H9 (cell line): ENCODE measurements at regions not wholly inside any gene's neighbourhood (a gene's known extent, or its start where the extent isn't known, plus 50 kb on each side); places are given as distances from the start of the nearest gene placed in this dataset.

ENCODE experiments used
- DNase-seq: peaks from one replicate; pipeline ENCODE4 v3.0.0-alpha.2; 2017
- H2AFZ ChIP-seq: one replicate; pipeline ENCODE4 v1.6.1; 2013; ENCODE audit warnings: mild to moderate bottlenecking, low read length, control low read depth, moderate library complexity
- H2AK5ac ChIP-seq: 2 replicates; pipeline ENCODE4 v1.6.1; 2013; ENCODE audit warnings: low read length, control low read depth, mixed read lengths; ENCODE audit not compliant: insufficient read length
- H2BK120ac ChIP-seq: one replicate; pipeline ENCODE4 v1.6.1; 2013; ENCODE audit warnings: low read depth, mild to moderate bottlenecking, low read length, control low read depth, inconsistent platforms; ENCODE audit not compliant: poor library complexity, severe bottlenecking
- H2BK12ac ChIP-seq: 2 replicates; pipeline ENCODE4 v1.6.1; 2013; ENCODE audit warnings: low read length, control low read depth, mixed read lengths, low read depth; ENCODE audit not compliant: insufficient read length
- H2BK15ac ChIP-seq: 2 replicates; pipeline ENCODE4 v1.6.1; 2013; ENCODE audit warnings: low read depth, low read length, control low read depth
- H2BK20ac ChIP-seq: one replicate; pipeline ENCODE4 v1.6.1; 2013; ENCODE audit warnings: low read depth, mild to moderate bottlenecking, low read length, control low read depth, inconsistent platforms; ENCODE audit not compliant: poor library complexity, severe bottlenecking
- H2BK5ac ChIP-seq: 2 replicates; pipeline ENCODE4 v1.6.1; 2013; ENCODE audit warnings: low read length, control low read depth, mixed read lengths; ENCODE audit not compliant: insufficient read length
- H3K14ac ChIP-seq: 2 replicates; pipeline ENCODE4 v1.6.1; 2013; ENCODE audit warnings: low read length, control low read depth; ENCODE audit not compliant: insufficient read depth
- H3K18ac ChIP-seq: 2 replicates; pipeline ENCODE4 v1.6.1; 2013; ENCODE audit warnings: low read depth, mild to moderate bottlenecking, mixed read lengths, low read length, control low read depth; ENCODE audit not compliant: insufficient read length
- H3K23ac ChIP-seq: 2 replicates; pipeline ENCODE4 v1.6.1; 2013; ENCODE audit warnings: low read length, control low read depth, mixed read lengths, low read depth; ENCODE audit not compliant: insufficient read length
- H3K23me2 ChIP-seq: 2 replicates; pipeline ENCODE4 v1.6.1; 2013; ENCODE audit warnings: low read depth, mild to moderate bottlenecking, mixed read lengths, low read length, control low read depth; ENCODE audit not compliant: insufficient read length, poor library complexity, severe bottlenecking
- H3K27ac ChIP-seq: 2 replicates; pipeline ENCODE4 v1.5.1; 2013; ENCODE audit warnings: low read length, control low read depth, mixed read lengths, low read depth; ENCODE audit not compliant: insufficient read length
- H3K27me3 ChIP-seq: 2 replicates; pipeline ENCODE4 v1.6.1; 2013; ENCODE audit warnings: low read length, control low read depth, inconsistent platforms; ENCODE audit not compliant: insufficient read depth
- H3K4ac ChIP-seq: 2 replicates; pipeline ENCODE4 v1.6.1; 2013; ENCODE audit warnings: low read depth, mild to moderate bottlenecking, control low read depth, inconsistent platforms, low read length, moderate library complexity
- H3K4me1 ChIP-seq: 2 replicates; pipeline ENCODE4 v1.6.1; 2013; ENCODE audit warnings: low read length, control low read depth, inconsistent platforms; ENCODE audit not compliant: insufficient read depth
- H3K4me2 ChIP-seq: 2 replicates; pipeline ENCODE4 v1.6.1; 2013; ENCODE audit warnings: low read length, control low read depth, mixed read lengths; ENCODE audit not compliant: insufficient read length, insufficient read depth
- H3K56ac ChIP-seq: 2 replicates; pipeline ENCODE4 v1.6.1; 2013; ENCODE audit warnings: low read depth, mild to moderate bottlenecking, mixed read lengths, low read length, control low read depth; ENCODE audit not compliant: insufficient read length
- H3K79me1 ChIP-seq: 2 replicates; pipeline ENCODE4 v1.6.1; 2013; ENCODE audit warnings: low read depth, mild to moderate bottlenecking, moderate library complexity, low read length, control low read depth, inconsistent platforms; ENCODE audit not compliant: insufficient read depth, poor library complexity, severe bottlenecking
- H3K79me2 ChIP-seq: 2 replicates; pipeline ENCODE4 v1.6.1; 2013; ENCODE audit warnings: low read length, control low read depth, inconsistent platforms; ENCODE audit not compliant: insufficient read depth
- H3K9ac ChIP-seq: 2 replicates; pipeline ENCODE4 v1.6.1; 2013; ENCODE audit warnings: low read length, control low read depth, mixed read lengths; ENCODE audit not compliant: insufficient read length; ENCODE audit errors: extremely low read depth
- H3K9me3 ChIP-seq: one replicate; pipeline ENCODE4 v1.6.1; 2013; ENCODE audit warnings: low read depth, low read length, inconsistent platforms; ENCODE audit not compliant: control insufficient read depth
- H3T11ph ChIP-seq: one replicate; pipeline ENCODE4 v1.6.1; 2013; ENCODE audit warnings: mild to moderate bottlenecking, low read length, control low read depth, inconsistent platforms
- H4K20me1 ChIP-seq: one replicate; pipeline ENCODE4 v1.6.1; 2013; ENCODE audit not compliant: control insufficient read depth, insufficient read length, insufficient read depth
- H4K5ac ChIP-seq: 2 replicates; pipeline ENCODE4 v1.6.1; 2013; ENCODE audit warnings: low read depth, mild to moderate bottlenecking, mixed read lengths, low read length, control low read depth; ENCODE audit not compliant: insufficient read length
- H4K8ac ChIP-seq: replicated peaks from 2 replicates; pipeline ENCODE4 v1.6.1; 2013; ENCODE audit warnings: low read length, control low read depth, mixed read lengths, low read depth; ENCODE audit not compliant: insufficient read length
- H4K91ac ChIP-seq: 2 replicates; pipeline ENCODE4 v1.6.1; 2013; ENCODE audit warnings: low read depth, mild to moderate bottlenecking, moderate library complexity, mixed read lengths, low read length, control low read depth; ENCODE audit not compliant: insufficient read length
- H3K27ac Mint-ChIP-seq, 3 experiments: 2 replicates in 2 of 3; 3 replicates in 1 of 3; pipeline ENCODE4 v1.8.0; 2020 to 2021; ENCODE audit warnings: mixed read lengths in 3 of 3, mild to moderate bottlenecking in 1 of 3, moderate library complexity in 1 of 3
- H3K27me3 Mint-ChIP-seq: 2 replicates; pipeline ENCODE4 v1.8.0; 2021; ENCODE audit warnings: low read depth, mild to moderate bottlenecking, moderate library complexity, mixed read lengths
- H3K36me3 Mint-ChIP-seq, 3 experiments: 2 replicates in 2 of 3; 3 replicates in 1 of 3; pipeline ENCODE4 v1.8.0; 2020 to 2021; ENCODE audit warnings: low read depth in 3 of 3, mixed read lengths in 3 of 3; ENCODE audit not compliant: insufficient read depth in 1 of 3
- H3K4me1 Mint-ChIP-seq, 2 experiments: 2 replicates each; pipeline ENCODE4 v1.8.0; 2020; ENCODE audit warnings: mixed read lengths in 2 of 2
- H3K4me3 Mint-ChIP-seq, 2 experiments: 2 replicates in 1 of 2; 3 replicates in 1 of 2; pipeline ENCODE4 v1.8.0; 2020 to 2021; ENCODE audit warnings: mild to moderate bottlenecking in 2 of 2, mixed read lengths in 2 of 2, moderate library complexity in 1 of 2
- H3K9me3 Mint-ChIP-seq, 2 experiments: 2 replicates in 1 of 2; 3 replicates in 1 of 2; pipeline ENCODE4 v1.8.0; 2020; ENCODE audit warnings: mild to moderate bottlenecking in 2 of 2, mixed read lengths in 2 of 2, moderate library complexity in 1 of 2
- WGBS: extraction: QIAGEN DNeasy Blood & Tissue Kit; methylation state at CpG from one replicate; pipeline ENCODE4 v1.1.7; 2013; ENCODE audit warnings: missing lambda C conversion rate, low lambda C conversion rate, mixed read lengths; ENCODE audit not compliant: insufficient read length; ENCODE audit errors: extremely low coverage; 5-methylcytosine and 5-hydroxymethylcytosine counted together
- TF ChIP-seq, protein P1 (sequence below): fragments of 200-600 bp; sonication (generic); conservative IDR thresholded peaks from 3 replicates; pipeline ENCODE4 v1.8.0; 2021; ENCODE audit warnings: antibody characterized with exemption, mild to moderate bottlenecking

DNA sequence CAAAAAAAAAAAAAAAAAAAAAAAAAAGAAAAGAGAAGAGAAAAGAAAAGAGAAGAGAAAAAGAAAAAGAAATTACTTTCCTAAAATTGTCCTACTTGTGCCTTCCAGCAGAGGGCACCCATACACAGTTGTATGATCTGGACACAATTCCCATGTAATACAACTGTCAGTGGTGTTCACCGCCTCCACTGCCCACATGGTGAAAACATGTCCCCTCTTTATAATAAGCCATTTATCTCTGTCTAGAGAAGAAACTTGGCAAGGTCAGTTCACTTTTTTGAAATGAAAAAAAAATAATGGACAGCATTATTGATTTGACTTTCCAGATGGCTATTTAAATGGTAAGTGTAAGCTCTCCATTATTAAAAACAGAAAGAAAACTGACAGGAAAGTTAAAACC, 459.4 kb downstream of the GBE1 start:
- Histone ChIP-seq H3K18ac (no peak overlapping the region), H4K20me1 (no peaks in the 10 kb centered on the region), H3K27me3 (no peaks in the 10 kb centered on the region), H4K91ac (no peak overlapping the region), H2BK5ac (no peak overlapping the region), H2BK120ac (no peak overlapping the region), H3K4ac (no peak overlapping the region), H3K4me1 (no peaks in the 10 kb centered on the region; the same call in 1 of the 2 replicates), H3K14ac (no peak overlapping the region), H3K56ac (no peak overlapping the region), H2BK20ac (no peak overlapping the region), H2BK15ac (no peak overlapping the region), H3K23ac (no peak overlapping the region), H3K4me2 (no peak overlapping the region), H2AK5ac (no peak overlapping the region), H2BK12ac (no peak overlapping the region), H3T11ph (no peak overlapping the region), H3K27ac (no peak overlapping the region), H4K5ac (no peak overlapping the region), H3K9ac (no peak overlapping the region), H2AFZ (no peak overlapping the region), H3K9me3 (no peaks in the 10 kb centered on the region), H3K23me2 (no peaks in the 10 kb centered on the region), H4K8ac (no peak overlapping the region), H3K79me1 (no peaks in the 10 kb centered on the region), H3K79me2 (no peaks in the 10 kb centered on the region)
- Mint-ChIP-seq H3K27me3 (no peaks in the 10 kb centered on the region), H3K36me3 (no peaks in the 10 kb centered on the region), H3K27ac (no peak overlapping the region), H3K4me1 (no peaks in the 10 kb centered on the region), H3K4me3 (no peak overlapping the region), H3K9me3 (no peaks in the 10 kb centered on the region)
- TF ChIP-seq, protein P1, sequence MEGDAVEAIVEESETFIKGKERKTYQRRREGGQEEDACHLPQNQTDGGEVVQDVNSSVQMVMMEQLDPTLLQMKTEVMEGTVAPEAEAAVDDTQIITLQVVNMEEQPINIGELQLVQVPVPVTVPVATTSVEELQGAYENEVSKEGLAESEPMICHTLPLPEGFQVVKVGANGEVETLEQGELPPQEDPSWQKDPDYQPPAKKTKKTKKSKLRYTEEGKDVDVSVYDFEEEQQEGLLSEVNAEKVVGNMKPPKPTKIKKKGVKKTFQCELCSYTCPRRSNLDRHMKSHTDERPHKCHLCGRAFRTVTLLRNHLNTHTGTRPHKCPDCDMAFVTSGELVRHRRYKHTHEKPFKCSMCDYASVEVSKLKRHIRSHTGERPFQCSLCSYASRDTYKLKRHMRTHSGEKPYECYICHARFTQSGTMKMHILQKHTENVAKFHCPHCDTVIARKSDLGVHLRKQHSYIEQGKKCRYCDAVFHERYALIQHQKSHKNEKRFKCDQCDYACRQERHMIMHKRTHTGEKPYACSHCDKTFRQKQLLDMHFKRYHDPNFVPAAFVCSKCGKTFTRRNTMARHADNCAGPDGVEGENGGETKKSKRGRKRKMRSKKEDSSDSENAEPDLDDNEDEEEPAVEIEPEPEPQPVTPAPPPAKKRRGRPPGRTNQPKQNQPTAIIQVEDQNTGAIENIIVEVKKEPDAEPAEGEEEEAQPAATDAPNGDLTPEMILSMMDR = peak; percentile 79
- peak; percentile 31 for DNase-seq
- no CpG with 5 or more reads among the region's 1 CpG for WGBS
